OCI-LY1 (cell line): ENCODE measurements at regions not wholly inside any gene's neighbourhood (a gene's known extent, or its start where the extent isn't known, plus 50 kb on each side); places are given as distances from the start of the nearest gene placed in this dataset.

ENCODE experiments used
- H2AFZ ChIP-seq: fragments of 200-600 bp; sonication (generic), shearing (Covaris generic); 2 replicates; pipeline ENCODE4 v1.6.0; 2014; ENCODE audit warnings: antibody characterized with exemption, mild to moderate bottlenecking, low read length
- H3F3A ChIP-seq: fragments of 200-600 bp; sonication (generic), shearing (Covaris generic); 2 replicates; pipeline ENCODE4 v1.6.0; 2014; ENCODE audit warnings: mild to moderate bottlenecking, antibody characterized with exemption, low read length, moderate library complexity; ENCODE audit not compliant: insufficient read depth
- H3K27ac ChIP-seq: fragments of 200-600 bp; sonication (generic); 2 replicates; pipeline ENCODE4 v1.5.1; 2014; ENCODE audit warnings: low read length, mixed run types, mild to moderate bottlenecking, low read depth; ENCODE audit not compliant: poor library complexity, severe bottlenecking
- H3K27me3 ChIP-seq: fragments of 200-600 bp; sonication (generic); 2 replicates; pipeline ENCODE4 v1.6.0; 2014; ENCODE audit warnings: antibody characterized with exemption, mild to moderate bottlenecking, low read length, moderate library complexity; ENCODE audit not compliant: insufficient read depth
- H3K36me3 ChIP-seq: fragments of 200-600 bp; sonication (generic); 2 replicates; pipeline ENCODE4 v1.6.1; 2014; ENCODE audit warnings: mild to moderate bottlenecking, antibody characterized with exemption, low read length, moderate library complexity, mixed read lengths; ENCODE audit not compliant: insufficient read depth
- H3K4me1 ChIP-seq: fragments of 200-600 bp; sonication (generic); 2 replicates; pipeline ENCODE4 v1.5.1; 2014; ENCODE audit warnings: mild to moderate bottlenecking, low read length, moderate library complexity; ENCODE audit not compliant: insufficient read depth, severe bottlenecking
- H3K4me2 ChIP-seq: fragments of 200-600 bp; sonication (generic), shearing (Covaris generic); 2 replicates; pipeline ENCODE4 v1.6.1; 2014; ENCODE audit warnings: low read length
- H3K4me3 ChIP-seq: fragments of 200-600 bp; sonication (generic); 2 replicates; pipeline ENCODE4 v1.5.1; 2014; ENCODE audit warnings: low read length, low read depth, mild to moderate bottlenecking, mixed read lengths; ENCODE audit not compliant: poor library complexity, severe bottlenecking
- H3K79me2 ChIP-seq: fragments of 200-600 bp; shearing (Covaris generic); 2 replicates; pipeline ENCODE4 v1.6.1; 2016; ENCODE audit warnings: mixed run types, low read length, mixed read lengths; ENCODE audit not compliant: insufficient read depth
- H3K9ac ChIP-seq: fragments of 200-600 bp; sonication (generic), shearing (Covaris generic); 2 replicates; pipeline ENCODE4 v1.6.1; 2014; ENCODE audit warnings: mild to moderate bottlenecking, low read length, mixed read lengths
- H3K9me2 ChIP-seq: fragments of 200-600 bp; sonication (generic), shearing (Covaris generic); 2 replicates; pipeline ENCODE4 v1.6.1; 2014; ENCODE audit warnings: low read depth, mild to moderate bottlenecking, low read length, mixed read lengths
- H3K9me3 ChIP-seq: fragments of 200-600 bp; shearing (Covaris generic); 2 replicates; pipeline ENCODE4 v1.6.1; 2014; ENCODE audit warnings: low read length, mixed read lengths
- H4K20me1 ChIP-seq: fragments of 200-600 bp; sonication (generic), shearing (Covaris generic); 2 replicates; pipeline ENCODE4 v1.6.0; 2016; ENCODE audit warnings: mild to moderate bottlenecking, low read length; ENCODE audit not compliant: insufficient read depth
- EZH2 ChIP-seq: fragments of 200-600 bp; sonication (generic), shearing (Covaris generic); IDR thresholded peaks from 2 replicates; pipeline ENCODE4 v1.8.0; 2017; ENCODE audit warnings: borderline replicate concordance, mixed run types, mild to moderate bottlenecking, antibody characterized with exemption, low read length, moderate library complexity, mixed read lengths
- TF ChIP-seq, protein P1 (sequence below): fragments of 200-600 bp; sonication (generic), shearing (Covaris generic); IDR thresholded peaks from 2 replicates; pipeline ENCODE4 v1.5.1; 2017; ENCODE audit warnings: mild to moderate bottlenecking, antibody characterized with exemption, low read length, moderate library complexity, mixed read lengths

- no peak overlapping the region for H2AFZ ChIP-seq
- no peak overlapping the region for H3K4me2 ChIP-seq
- H3F3A ChIP-seq = no peaks in the 10 kb centered on the region
- no peaks in the 10 kb centered on the region for H3K36me3 ChIP-seq
- no peaks in the 10 kb centered on the region for H4K20me1 ChIP-seq
- H3K4me1 ChIP-seq = no peaks in the 10 kb centered on the region
- H3K9me2 ChIP-seq = no peaks in the 10 kb centered on the region
- no peaks in the 10 kb centered on the region for H3K27me3 ChIP-seq
- no peak overlapping the region for H3K27ac ChIP-seq
- no peak overlapping the region for H3K4me3 ChIP-seq
- TF ChIP-seq, protein P1, sequence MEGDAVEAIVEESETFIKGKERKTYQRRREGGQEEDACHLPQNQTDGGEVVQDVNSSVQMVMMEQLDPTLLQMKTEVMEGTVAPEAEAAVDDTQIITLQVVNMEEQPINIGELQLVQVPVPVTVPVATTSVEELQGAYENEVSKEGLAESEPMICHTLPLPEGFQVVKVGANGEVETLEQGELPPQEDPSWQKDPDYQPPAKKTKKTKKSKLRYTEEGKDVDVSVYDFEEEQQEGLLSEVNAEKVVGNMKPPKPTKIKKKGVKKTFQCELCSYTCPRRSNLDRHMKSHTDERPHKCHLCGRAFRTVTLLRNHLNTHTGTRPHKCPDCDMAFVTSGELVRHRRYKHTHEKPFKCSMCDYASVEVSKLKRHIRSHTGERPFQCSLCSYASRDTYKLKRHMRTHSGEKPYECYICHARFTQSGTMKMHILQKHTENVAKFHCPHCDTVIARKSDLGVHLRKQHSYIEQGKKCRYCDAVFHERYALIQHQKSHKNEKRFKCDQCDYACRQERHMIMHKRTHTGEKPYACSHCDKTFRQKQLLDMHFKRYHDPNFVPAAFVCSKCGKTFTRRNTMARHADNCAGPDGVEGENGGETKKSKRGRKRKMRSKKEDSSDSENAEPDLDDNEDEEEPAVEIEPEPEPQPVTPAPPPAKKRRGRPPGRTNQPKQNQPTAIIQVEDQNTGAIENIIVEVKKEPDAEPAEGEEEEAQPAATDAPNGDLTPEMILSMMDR = no peak
- H3K79me2 ChIP-seq = no peaks in the 10 kb centered on the region
- H3K9ac ChIP-seq = no peak overlapping the region
- no peaks in the 10 kb centered on the region for H3K9me3 ChIP-seq
Observed at GRCh38 chr14:54200726-54201125, 196.1 kb upstream of the CDKN3 start.

GRCh38 chr14:54202288-54202687 lies 194.5 kb upstream of the CDKN3 start:
- Histone ChIP-seq H3K27ac (no peak overlapping the region), H3K4me1 (no peaks in the 10 kb centered on the region), H2AFZ (no peak overlapping the region), H3K79me2 (no peaks in the 10 kb centered on the region), H3K4me3 (no peak overlapping the region), H3K4me2 (no peak overlapping the region), H3K9me2 (no peaks in the 10 kb centered on the region), H3F3A (no peaks in the 10 kb centered on the region), H3K9me3 (no peaks in the 10 kb centered on the region), H3K27me3 (no peaks in the 10 kb centered on the region), H3K9ac (no peak overlapping the region), H3K36me3 (no peaks in the 10 kb centered on the region), H4K20me1 (no peaks in the 10 kb centered on the region)
- no peak for TF ChIP-seq EZH2
- TF ChIP-seq, protein P1 = no peak

- Histone ChIP-seq H3K27ac (no peak overlapping the region), H2AFZ (no peak overlapping the region), H3K27me3 (no peaks in the 10 kb centered on the region), H3K79me2 (no peaks in the 10 kb centered on the region), H3K4me3 (no peak overlapping the region), H3K4me1 (no peaks in the 10 kb centered on the region), H3K9me3 (no peaks in the 10 kb centered on the region), H3F3A (no peaks in the 10 kb centered on the region), H3K9me2 (no peaks in the 10 kb centered on the region), H4K20me1 (no peaks in the 10 kb centered on the region), H3K4me2 (no peak overlapping the region), H3K9ac (no peak overlapping the region), H3K36me3 (no peaks in the 10 kb centered on the region)
- TF ChIP-seq, protein P1 = no peak
- TF ChIP-seq EZH2 = no peak
Observed at GRCh38 chr14:54206516-54206915, 190.3 kb upstream of the CDKN3 start.
